GM12878 (cell line): ENCODE measurements at regions not wholly inside any gene's neighbourhood (a gene's known extent, or its start where the extent isn't known, plus 50 kb on each side); places are given as distances from the start of the nearest gene placed in this dataset.
A peak's percentile ranks its signal among the peaks of the same experiment; 100 is the strongest.

Experiments
- BACH1 ChIP-seq: fragments of 450-650 bp; IDR thresholded peaks from 2 replicates; pipeline ENCODE4 v1.6.1; 2017; ENCODE audit warnings: mild to moderate bottlenecking, borderline replicate concordance
- BCL11A ChIP-seq: IDR thresholded peaks from 2 replicates; pipeline ENCODE4 v1.6.1; 2011; ENCODE audit warnings: low read depth, low read length
- BHLHE40 ChIP-seq, 2 experiments: fragments of 450-650 bp in 1 of 2; IDR thresholded peaks; 2 replicates each; pipeline ENCODE4 v1.6.1; 2011 to 2017; ENCODE audit warnings: low read depth in 2 of 2, borderline replicate concordance in 1 of 2, improper control_type of control experiment in 1 of 2, low read length in 1 of 2, mild to moderate bottlenecking in 1 of 2
- CBFB ChIP-seq: IDR thresholded peaks from 2 replicates; pipeline ENCODE4 v1.6.1; 2016; ENCODE audit warnings: antibody characterized with exemption, low read depth
- CBX3 ChIP-seq: fragments of 200-600 bp; sonication (generic); IDR thresholded peaks from 2 replicates; pipeline ENCODE4 v1.6.1; 2016; ENCODE audit warnings: low read depth, borderline replicate concordance
- FOS ChIP-seq: IDR thresholded peaks from 3 replicates; pipeline ENCODE4 v1.6.1; 2011; ENCODE audit warnings: borderline replicate concordance; ENCODE audit not compliant: insufficient read length; ENCODE audit errors: extremely low read depth
- GABPA ChIP-seq: IDR thresholded peaks from 2 replicates; pipeline ENCODE4 v1.6.1; 2014; ENCODE audit warnings: antibody characterized with exemption, low read depth, mild to moderate bottlenecking, inconsistent platforms
- IRF4 ChIP-seq: IDR thresholded peaks from 2 replicates; pipeline ENCODE4 v1.6.1; 2011; ENCODE audit warnings: low read depth, low read length
- MEF2A ChIP-seq: IDR thresholded peaks from 2 replicates; pipeline ENCODE4 v1.6.1; 2011; ENCODE audit warnings: low read depth, mild to moderate bottlenecking, low read length, moderate library complexity; ENCODE audit not compliant: insufficient read depth
- MEF2B ChIP-seq: fragments of 450-650 bp; IDR thresholded peaks from 2 replicates; pipeline ENCODE4 v1.6.1; 2018; ENCODE audit warnings: mild to moderate bottlenecking, moderate library complexity; ENCODE audit not compliant: partially characterized antibody, poor library complexity, severe bottlenecking
- MTA3 ChIP-seq: IDR thresholded peaks from 2 replicates; pipeline ENCODE4 v1.6.1; 2012; ENCODE audit warnings: low read length, inconsistent platforms, borderline replicate concordance
- NFIC ChIP-seq: IDR thresholded peaks from 2 replicates; pipeline ENCODE4 v1.6.1; 2012; ENCODE audit warnings: low read depth, mild to moderate bottlenecking, inconsistent platforms, low read length, moderate library complexity
- NRF1 ChIP-seq: conservative IDR thresholded peaks from 2 replicates; pipeline ENCODE4 v1.6.1; 2011; ENCODE audit warnings: mild to moderate bottlenecking, low read depth, low read length, improper control_type of control experiment
- POLR2A ChIP-seq: IDR thresholded peaks from 2 replicates; pipeline ENCODE4 v1.6.1; 2011; ENCODE audit warnings: low read depth, mild to moderate bottlenecking, low read length
- RCOR1 ChIP-seq: conservative IDR thresholded peaks from 2 replicates; pipeline ENCODE4 v1.6.1; 2012; ENCODE audit warnings: low read depth, low read length, improper control_type of control experiment
- RFX5 ChIP-seq: IDR thresholded peaks from 2 replicates; pipeline ENCODE4 v1.6.1; 2011; ENCODE audit warnings: low read depth, low read length, improper control_type of control experiment
- SMC3 ChIP-seq: IDR thresholded peaks from 2 replicates; pipeline ENCODE4 v1.6.1; 2011; ENCODE audit warnings: low read length, improper control_type of control experiment, borderline replicate concordance
- SPI1 ChIP-seq: IDR thresholded peaks from 2 replicates; pipeline ENCODE4 v1.6.1; 2011; ENCODE audit warnings: low read depth, mild to moderate bottlenecking, low read length, moderate library complexity, borderline replicate concordance; ENCODE audit not compliant: insufficient read depth
- YBX1 ChIP-seq: fragments of 450-650 bp; IDR thresholded peaks from 2 replicates; pipeline ENCODE4 v1.6.1; 2016; ENCODE audit warnings: antibody characterized with exemption
- ZNF207 ChIP-seq: fragments of 450-650 bp; IDR thresholded peaks from 2 replicates; pipeline ENCODE4 v1.6.1; 2014; ENCODE audit warnings: antibody characterized with exemption, mild to moderate bottlenecking, borderline replicate concordance
- ZNF622 ChIP-seq: fragments of 450-650 bp; IDR thresholded peaks from 2 replicates; pipeline ENCODE4 v1.6.1; 2017; ENCODE audit warnings: mild to moderate bottlenecking, inconsistent platforms
- ZZZ3 ChIP-seq: IDR thresholded peaks from 2 replicates; pipeline ENCODE4 v1.6.1; 2011; ENCODE audit warnings: low read depth; ENCODE audit not compliant: control insufficient read depth, insufficient read length
- TF ChIP-seq, protein P1 (sequence below): fragments of 450-650 bp; conservative IDR thresholded peaks from 2 replicates; pipeline ENCODE4 v1.6.1; 2017; ENCODE audit warnings: mild to moderate bottlenecking, moderate library complexity
- TF ChIP-seq, protein P2 (sequence below): fragments of 450-650 bp; IDR thresholded peaks from 2 replicates; pipeline ENCODE4 v1.6.1; 2018; ENCODE audit warnings: mild to moderate bottlenecking, low read depth, moderate library complexity; ENCODE audit not compliant: partially characterized antibody
- TF ChIP-seq, protein P3 (sequence below): IDR thresholded peaks from 2 replicates; pipeline ENCODE4 v1.6.1; 2011; ENCODE audit warnings: low read depth, mild to moderate bottlenecking, low read length, moderate library complexity, borderline replicate concordance; ENCODE audit errors: extremely low read depth
- TF ChIP-seq, protein P4 (sequence below): fragments of 450-650 bp; IDR thresholded peaks from 2 replicates; pipeline ENCODE4 v1.6.1; 2017; ENCODE audit warnings: mild to moderate bottlenecking, low read depth, inconsistent platforms; ENCODE audit not compliant: poor library complexity, severe bottlenecking

DNA sequence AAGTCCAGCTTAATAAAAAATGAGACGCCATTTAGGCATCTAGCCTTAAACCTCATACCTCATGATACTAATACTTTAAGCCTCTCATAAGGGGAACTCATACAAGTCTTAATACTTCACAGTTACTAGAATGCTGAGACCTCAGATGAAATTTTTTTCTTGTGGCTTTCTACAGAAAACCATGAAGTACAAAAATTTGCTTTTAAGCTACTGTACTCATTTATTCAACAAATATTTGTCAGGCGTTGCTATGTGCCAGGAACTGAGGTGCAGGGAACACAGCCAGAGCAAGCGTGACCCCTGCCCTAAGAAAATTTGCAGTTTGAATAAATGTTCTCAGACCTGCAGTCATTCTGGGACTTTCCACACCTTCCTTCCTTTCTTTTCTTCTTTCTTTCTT lies 150.6 kb downstream of the MRPL39 start (continued):
- TF ChIP-seq, protein P1, sequence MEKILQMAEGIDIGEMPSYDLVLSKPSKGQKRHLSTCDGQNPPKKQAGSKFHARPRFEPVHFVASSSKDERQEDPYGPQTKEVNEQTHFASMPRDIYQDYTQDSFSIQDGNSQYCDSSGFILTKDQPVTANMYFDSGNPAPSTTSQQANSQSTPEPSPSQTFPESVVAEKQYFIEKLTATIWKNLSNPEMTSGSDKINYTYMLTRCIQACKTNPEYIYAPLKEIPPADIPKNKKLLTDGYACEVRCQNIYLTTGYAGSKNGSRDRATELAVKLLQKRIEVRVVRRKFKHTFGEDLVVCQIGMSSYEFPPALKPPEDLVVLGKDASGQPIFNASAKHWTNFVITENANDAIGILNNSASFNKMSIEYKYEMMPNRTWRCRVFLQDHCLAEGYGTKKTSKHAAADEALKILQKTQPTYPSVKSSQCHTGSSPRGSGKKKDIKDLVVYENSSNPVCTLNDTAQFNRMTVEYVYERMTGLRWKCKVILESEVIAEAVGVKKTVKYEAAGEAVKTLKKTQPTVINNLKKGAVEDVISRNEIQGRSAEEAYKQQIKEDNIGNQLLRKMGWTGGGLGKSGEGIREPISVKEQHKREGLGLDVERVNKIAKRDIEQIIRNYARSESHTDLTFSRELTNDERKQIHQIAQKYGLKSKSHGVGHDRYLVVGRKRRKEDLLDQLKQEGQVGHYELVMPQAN = no peak
- peak; percentile 93 for TF ChIP-seq RFX5
- TF ChIP-seq MEF2B = no peak
- TF ChIP-seq IRF4 = 0 out of 2 replicates have a peak, but pooled peaks have one; percentile 16
- TF ChIP-seq NRF1 = 0 out of 2 replicates have a peak, but pooled peaks have one; percentile 2
- TF ChIP-seq YBX1 = no peak
- 0 out of 2 replicates have a peak, but pooled peaks have one; percentile 14 for TF ChIP-seq MEF2A
- no peak for TF ChIP-seq CBX3
- no peak for TF ChIP-seq ZNF207
- peak; percentile 7; the same call in 1 of the 2 replicates for TF ChIP-seq SMC3
- TF ChIP-seq CBFB = peak; percentile 28; the same call in 1 of the 2 replicates
- TF ChIP-seq MTA3 = no peak
- TF ChIP-seq, protein P2, sequence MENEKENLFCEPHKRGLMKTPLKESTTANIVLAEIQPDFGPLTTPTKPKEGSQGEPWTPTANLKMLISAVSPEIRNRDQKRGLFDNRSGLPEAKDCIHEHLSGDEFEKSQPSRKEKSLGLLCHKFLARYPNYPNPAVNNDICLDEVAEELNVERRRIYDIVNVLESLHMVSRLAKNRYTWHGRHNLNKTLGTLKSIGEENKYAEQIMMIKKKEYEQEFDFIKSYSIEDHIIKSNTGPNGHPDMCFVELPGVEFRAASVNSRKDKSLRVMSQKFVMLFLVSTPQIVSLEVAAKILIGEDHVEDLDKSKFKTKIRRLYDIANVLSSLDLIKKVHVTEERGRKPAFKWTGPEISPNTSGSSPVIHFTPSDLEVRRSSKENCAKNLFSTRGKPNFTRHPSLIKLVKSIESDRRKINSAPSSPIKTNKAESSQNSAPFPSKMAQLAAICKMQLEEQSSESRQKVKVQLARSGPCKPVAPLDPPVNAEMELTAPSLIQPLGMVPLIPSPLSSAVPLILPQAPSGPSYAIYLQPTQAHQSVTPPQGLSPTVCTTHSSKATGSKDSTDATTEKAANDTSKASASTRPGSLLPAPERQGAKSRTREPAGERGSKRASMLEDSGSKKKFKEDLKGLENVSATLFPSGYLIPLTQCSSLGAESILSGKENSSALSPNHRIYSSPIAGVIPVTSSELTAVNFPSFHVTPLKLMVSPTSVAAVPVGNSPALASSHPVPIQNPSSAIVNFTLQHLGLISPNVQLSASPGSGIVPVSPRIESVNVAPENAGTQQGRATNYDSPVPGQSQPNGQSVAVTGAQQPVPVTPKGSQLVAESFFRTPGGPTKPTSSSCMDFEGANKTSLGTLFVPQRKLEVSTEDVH = no peak
- no peak for TF ChIP-seq NFIC
- TF ChIP-seq POLR2A = no peak
- TF ChIP-seq ZNF622 = no peak
- TF ChIP-seq, protein P3, sequence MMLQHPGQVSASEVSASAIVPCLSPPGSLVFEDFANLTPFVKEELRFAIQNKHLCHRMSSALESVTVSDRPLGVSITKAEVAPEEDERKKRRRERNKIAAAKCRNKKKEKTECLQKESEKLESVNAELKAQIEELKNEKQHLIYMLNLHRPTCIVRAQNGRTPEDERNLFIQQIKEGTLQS = no peak
- TF ChIP-seq BACH1 = no peak
- TF ChIP-seq, protein P4, sequence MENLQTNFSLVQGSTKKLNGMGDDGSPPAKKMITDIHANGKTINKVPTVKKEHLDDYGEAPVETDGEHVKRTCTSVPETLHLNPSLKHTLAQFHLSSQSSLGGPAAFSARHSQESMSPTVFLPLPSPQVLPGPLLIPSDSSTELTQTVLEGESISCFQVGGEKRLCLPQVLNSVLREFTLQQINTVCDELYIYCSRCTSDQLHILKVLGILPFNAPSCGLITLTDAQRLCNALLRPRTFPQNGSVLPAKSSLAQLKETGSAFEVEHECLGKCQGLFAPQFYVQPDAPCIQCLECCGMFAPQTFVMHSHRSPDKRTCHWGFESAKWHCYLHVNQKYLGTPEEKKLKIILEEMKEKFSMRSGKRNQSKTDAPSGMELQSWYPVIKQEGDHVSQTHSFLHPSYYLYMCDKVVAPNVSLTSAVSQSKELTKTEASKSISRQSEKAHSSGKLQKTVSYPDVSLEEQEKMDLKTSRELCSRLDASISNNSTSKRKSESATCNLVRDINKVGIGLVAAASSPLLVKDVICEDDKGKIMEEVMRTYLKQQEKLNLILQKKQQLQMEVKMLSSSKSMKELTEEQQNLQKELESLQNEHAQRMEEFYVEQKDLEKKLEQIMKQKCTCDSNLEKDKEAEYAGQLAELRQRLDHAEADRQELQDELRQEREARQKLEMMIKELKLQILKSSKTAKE = no peak
- peak in 1 of 2 experiments; percentile 77; a peak in 1 of 4 replicates for TF ChIP-seq BHLHE40 (IDR thresholded peaks at IDR 0.05; ENCODE audit: borderline replicate concordance in 1 of 2, low read depth in 2 of 2, low read length in 1 of 2)
- TF ChIP-seq ZZZ3 = no peak
- TF ChIP-seq FOS = no peak
- TF ChIP-seq RCOR1 = no peak
- TF ChIP-seq BCL11A = peak; percentile 71; the same call in 1 of the 2 replicates
- peak; percentile 24; the same call in 1 of the 2 replicates for TF ChIP-seq SPI1
- TF ChIP-seq GABPA = no peak
